AG08395 (cell line): ENCODE measurements at regions not wholly inside any gene's neighbourhood (a gene's known extent, or its start where the extent isn't known, plus 50 kb on each side); places are given as distances from the start of the nearest gene placed in this dataset.

Experiments
- DNase-seq: peaks from one replicate; pipeline ENCODE4 v3.0.0; 2012; ENCODE audit warnings: mixed read lengths, low spot score

- DNase-seq, result no peak
Observed at GRCh38 chr10:117424883-117425649, 49.8 kb upstream of the PDZD8 start.
